Pancreas (tissue), 10 donors: ENCODE measurements at regions not wholly inside any gene's neighbourhood (a gene's known extent, or its start where the extent isn't known, plus 50 kb on each side); places are given as distances from the start of the nearest gene placed in this dataset.

Source experiments
- ATAC-seq, 4 donors: fragments of 200-7000 bp; cut with Tn5 transposase; one replicate each; pipeline versions ENCODE4 v1.8.0 to v1.9.1; 2020; ENCODE audit warnings: mild to moderate bottlenecking in 4 of 4, moderate library complexity in 4 of 4
- DNase-seq, 6 donors: peaks; one replicate each; pipeline ENCODE4 v3.0.0-alpha.2; 2020
- FAIRE-seq: peaks from 2 replicates; lab custom pipeline; 2012; peaks lifted over from hg19 to GRCh38; lab: Jason Lieb, UNC
- H3K27ac ChIP-seq, 4 donors: fragments of 200-600 bp; sonication (generic); 1 replicate in 3 of 4; 2 replicates in 1 of 4; pipeline versions ENCODE4 v1.5.0 to v1.8.0; 2020
- H3K27me3 ChIP-seq, 4 donors: fragments of 200-600 bp; one replicate each; pipeline ENCODE4 v1.8.0; 2021
- H3K36me3 ChIP-seq, 3 donors: fragments of 200-600 bp; sonication (generic) in 1 of 3; one replicate each; pipeline versions ENCODE4 v1.5.0 to v1.8.0; 2020 to 2021
- H3K4me1 ChIP-seq, 3 donors: fragments of 200-600 bp; one replicate each; pipeline ENCODE4 v1.8.0; 2021
- H3K4me3 ChIP-seq, 4 donors: fragments of 200-600 bp; sonication (generic) in 2 of 4; one replicate each; pipeline versions ENCODE4 v1.5.0 to v1.8.0; 2020 to 2021
- H3K9me3 ChIP-seq, 4 donors: fragments of 200-600 bp; one replicate each; pipeline ENCODE4 v1.8.0; 2021
- CTCF ChIP-seq, 4 donors: fragments of 200-600 bp; sonication (generic) in 3 of 4; IDR thresholded peaks; one replicate each; pipeline versions ENCODE4 v1.5.0 to v1.8.0; 2021; ENCODE audit warnings: antibody characterized with exemption in 4 of 4
- WGBS, 2 donors: extraction: QIAGEN DNeasy Blood & Tissue Kit; methylation state at CpG; one replicate each; pipeline ENCODE4 v1.1.7; 2013; 5-methylcytosine and 5-hydroxymethylcytosine counted together
- intact Hi-C, 3 donors: fragments of 100-400 bp; cut with DNase I; formaldehyde crosslinking; loops; one replicate each; pipeline versions ENCODE4 v1.11.1 to v1.14.2; 2022
- donor health status: healthy with polysubstance abuse.
- donor health status: DM: no; HTN: no; CAD: no; lungs with moderate emphysema.
- donor health status: DM: no; HTN: no; CAD: no.
- donor health status: control.
- donor health status: control.
- donor health status: Bipolar disorder and iron deficiency.
- donor health status: DM: yes; HTN: yes; CAD: no.
- donor health status: DM: no; HTN: no; CAD: no.
- donor health status: DM: no; HTN: no; CAD: no.
- donor health status: DM: yes; HTN: yes; CAD: no.

GRCh38 chr5:109947667-109948066 lies 257.9 kb downstream of the MAN2A1 start:
- FAIRE-seq: no peak
- ATAC-seq: no peak
- WGBS, 2 donors: 85 to 91% methylated on average over 3 of the region's 3 CpGs

GRCh38 chr5:109950634-109951033 lies 260.9 kb downstream of the MAN2A1 start:
- no peak for TF ChIP-seq CTCF (IDR thresholded peaks at IDR 0.05)
- Histone ChIP-seq H3K36me3 (no peaks in the 10 kb centered on the region), H3K4me1 (no peaks in the 10 kb centered on the region), H3K27ac (no peak overlapping the region), H3K9me3 (no peaks in the 10 kb centered on the region), H3K4me3 (no peak overlapping the region), H3K27me3 (no peaks in the 10 kb centered on the region)
- intact Hi-C loops: no loop called here
- FAIRE-seq (no peak), ATAC-seq (no peak), DNase-seq (no peak)

More at GRCh38 chr5:109947667-109948066, 257.9 kb downstream of the MAN2A1 start:
- no peaks in the 10 kb centered on the region for H3K9me3 ChIP-seq
- H3K4me3 ChIP-seq: no peak overlapping the region
- no peaks in the 10 kb centered on the region for H3K36me3 ChIP-seq
- H3K27me3 ChIP-seq: no peaks in the 10 kb centered on the region
- intact Hi-C loops: no loop called here
- no peak overlapping the region for H3K27ac ChIP-seq
- H3K4me1 ChIP-seq: no peaks in the 10 kb centered on the region
- no peak for DNase-seq
- TF ChIP-seq CTCF (IDR thresholded peaks at IDR 0.05): no peak

- no peak for DNase-seq
- no peak for FAIRE-seq
- H3K4me3 ChIP-seq: no peak overlapping the region
- no peaks in the 10 kb centered on the region for H3K9me3 ChIP-seq
- no peaks in the 10 kb centered on the region for H3K4me1 ChIP-seq
- H3K27me3 ChIP-seq: no peaks in the 10 kb centered on the region
- intact Hi-C loops: no loop called here
- WGBS, 2 donors: 71 to 84% methylated on average over 3 of the region's 3 CpGs
- no peak for ATAC-seq
- no peak for TF ChIP-seq CTCF (IDR thresholded peaks at IDR 0.05)
- H3K27ac ChIP-seq: no peak overlapping the region
- H3K36me3 ChIP-seq: no peaks in the 10 kb centered on the region
Measured at GRCh38 chr5:109951348-109951747, 261.6 kb downstream of the MAN2A1 start.

GRCh38 chr5:109951758-109952157 lies 262.0 kb downstream of the MAN2A1 start:
- intact Hi-C loops: no loop called here
- Histone ChIP-seq H3K27ac (no peak overlapping the region), H3K4me3 (no peak overlapping the region), H3K4me1 (no peaks in the 10 kb centered on the region), H3K36me3 (no peaks in the 10 kb centered on the region), H3K27me3 (no peaks in the 10 kb centered on the region), H3K9me3 (no peaks in the 10 kb centered on the region)
- no peak for DNase-seq
- ATAC-seq: no peak
- no peak for TF ChIP-seq CTCF (IDR thresholded peaks at IDR 0.05)
- FAIRE-seq: no peak
- WGBS, 2 donors: 72 to 80% methylated on average over 5 of the region's 5 CpGs

- intact Hi-C loops: no loop called here
- Histone ChIP-seq H3K27me3 (no peaks in the 10 kb centered on the region), H3K4me3 (no peak overlapping the region), H3K36me3 (no peaks in the 10 kb centered on the region), H3K4me1 (no peaks in the 10 kb centered on the region), H3K9me3 (no peaks in the 10 kb centered on the region), H3K27ac (no peak overlapping the region)
- no peak for TF ChIP-seq CTCF (IDR thresholded peaks at IDR 0.05)
- FAIRE-seq: no peak
- DNase-seq: no peak
- ATAC-seq: no peak
- WGBS, 2 donors: 95 to 96% methylated on average over 1 of the region's 1 CpG
Measured at GRCh38 chr5:109953761-109954160, 264.0 kb downstream of the MAN2A1 start.
